Muscle layer of duodenum (tissue), 2 donors: ENCODE measurements at regions not wholly inside any gene's neighbourhood (a gene's known extent, or its start where the extent isn't known, plus 50 kb on each side); places are given as distances from the start of the nearest gene placed in this dataset.

ENCODE experiments used
- H3K27ac ChIP-seq: one replicate; pipeline ENCODE4 v1.7.0; 2013; ENCODE audit warnings: mild to moderate bottlenecking, low read length
- H3K27me3 ChIP-seq: one replicate; pipeline ENCODE4 v1.7.0; 2013; ENCODE audit warnings: low read depth, mild to moderate bottlenecking, control low read depth, low read length
- H3K36me3 ChIP-seq, 2 donors: one replicate each; pipeline ENCODE4 v1.7.0; 2013; ENCODE audit warnings: low read length in 2 of 2, control low read depth in 1 of 2, mild to moderate bottlenecking in 1 of 2; ENCODE audit not compliant: insufficient read depth in 2 of 2, control insufficient read depth in 1 of 2
- H3K4me1 ChIP-seq, 2 donors: one replicate each; pipeline ENCODE4 v1.7.0; 2013; ENCODE audit warnings: low read length in 2 of 2, mild to moderate bottlenecking in 2 of 2, control low read depth in 1 of 2, moderate library complexity in 1 of 2; ENCODE audit not compliant: insufficient read depth in 2 of 2, control insufficient read depth in 1 of 2
- H3K4me3 ChIP-seq, 2 donors: one replicate each; pipeline ENCODE4 v1.7.0; 2013; ENCODE audit warnings: low read length in 2 of 2, low read depth in 1 of 2, mild to moderate bottlenecking in 1 of 2
- H3K9me3 ChIP-seq, 2 donors: one replicate each; pipeline ENCODE4 v1.7.0; 2013; ENCODE audit warnings: low read length in 2 of 2, control low read depth in 1 of 2, mild to moderate bottlenecking in 1 of 2; ENCODE audit not compliant: control insufficient read depth in 1 of 2
- donor health status: healthy.

- Histone ChIP-seq H3K4me3 (no peak overlapping the region), H3K36me3 (no peaks in the 10 kb centered on the region), H3K27me3 (no peaks in the 10 kb centered on the region), H3K4me1 (peaks cover 0 to 15% of the 10 kb centered on the region in 2 donors), H3K9me3 (no peaks in the 10 kb centered on the region), H3K27ac (no peak overlapping the region)
Observed at GRCh38 chr9:79799691-79800335, 228.0 kb downstream of the TLE4 start.

GRCh38 chr9:79798450-79798849, 226.7 kb downstream of the TLE4 start:
- no peaks in the 10 kb centered on the region for H3K36me3 ChIP-seq
- H3K27me3 ChIP-seq = no peaks in the 10 kb centered on the region
- H3K4me3 ChIP-seq = no peak overlapping the region
- no peak overlapping the region for H3K27ac ChIP-seq
- H3K4me1 ChIP-seq = peaks cover 0 to 15% of the 10 kb centered on the region in 2 donors
- H3K9me3 ChIP-seq = no peaks in the 10 kb centered on the region

- no peaks in the 10 kb centered on the region for H3K27me3 ChIP-seq
- H3K27ac ChIP-seq = no peak overlapping the region
- peaks cover 0 to 15% of the 10 kb centered on the region in 2 donors for H3K4me1 ChIP-seq
- H3K4me3 ChIP-seq = no peak overlapping the region
- H3K36me3 ChIP-seq = no peaks in the 10 kb centered on the region
- no peaks in the 10 kb centered on the region for H3K9me3 ChIP-seq
Observed at GRCh38 chr9:79796411-79796810, 224.6 kb downstream of the TLE4 start.

- Histone ChIP-seq H3K4me3 (no peak overlapping the region), H3K27me3 (no peaks in the 10 kb centered on the region), H3K4me1 (no peaks in the 10 kb centered on the region), H3K36me3 (no peaks in the 10 kb centered on the region), H3K27ac (no peak overlapping the region), H3K9me3 (peaks cover 0 to 5% of the 10 kb centered on the region in 2 donors)
Observed at GRCh38 chr9:79788662-79789061, 216.9 kb downstream of the TLE4 start.

GRCh38 chr9:79781263-79781662, 209.5 kb downstream of the TLE4 start:
- Histone ChIP-seq H3K4me3 (no peak overlapping the region), H3K27ac (no peak overlapping the region), H3K36me3 (no peaks in the 10 kb centered on the region), H3K9me3 (no peaks in the 10 kb centered on the region), H3K27me3 (no peaks in the 10 kb centered on the region), H3K4me1 (no peaks in the 10 kb centered on the region)

- Histone ChIP-seq H3K27ac (no peak overlapping the region), H3K36me3 (no peaks in the 10 kb centered on the region), H3K4me1 (no peaks in the 10 kb centered on the region), H3K4me3 (no peak overlapping the region), H3K27me3 (no peaks in the 10 kb centered on the region), H3K9me3 (no peaks in the 10 kb centered on the region)
Observed at GRCh38 chr9:79780559-79780958, 208.8 kb downstream of the TLE4 start.

- H3K4me3 ChIP-seq = no peak overlapping the region
- no peaks in the 10 kb centered on the region for H3K4me1 ChIP-seq
- no peaks in the 10 kb centered on the region for H3K9me3 ChIP-seq
- H3K27me3 ChIP-seq = no peaks in the 10 kb centered on the region
- no peaks in the 10 kb centered on the region for H3K36me3 ChIP-seq
- no peak overlapping the region for H3K27ac ChIP-seq
Observed at GRCh38 chr9:79779901-79780300, 208.1 kb downstream of the TLE4 start.

- Histone ChIP-seq H3K27ac (no peak overlapping the region), H3K9me3 (no peaks in the 10 kb centered on the region), H3K36me3 (no peaks in the 10 kb centered on the region), H3K27me3 (no peaks in the 10 kb centered on the region), H3K4me1 (no peaks in the 10 kb centered on the region), H3K4me3 (no peak overlapping the region)
Observed at GRCh38 chr9:79778581-79778980, 206.8 kb downstream of the TLE4 start.

GRCh38 chr9:79776581-79776980, 204.8 kb downstream of the TLE4 start:
- Histone ChIP-seq H3K27ac (no peak overlapping the region), H3K4me1 (no peaks in the 10 kb centered on the region), H3K27me3 (no peaks in the 10 kb centered on the region)

More at GRCh38 chr9:79776581-79776980, 204.8 kb downstream of the TLE4 start:
- Histone ChIP-seq H3K4me3 (no peak overlapping the region), H3K36me3 (no peaks in the 10 kb centered on the region), H3K9me3 (no peaks in the 10 kb centered on the region)
